Bronchial epithelial cell (primary cell): ENCODE measurements at regions not wholly inside any gene's neighbourhood (a gene's known extent, or its start where the extent isn't known, plus 50 kb on each side); places are given as distances from the start of the nearest gene placed in this dataset.
"Not testable (repeated sequence)": the region's sequence is repeated elsewhere in the genome, so short reads cannot be mapped to it uniquely, and the experiment has no call there.

Experiments
- DNase-seq: peaks from one replicate; pipeline ENCODE4 v3.0.0-alpha.2; 2010; ENCODE audit warnings: low read depth
- FAIRE-seq: peaks from 2 replicates; lab custom pipeline; 2011; peaks lifted over from hg19 to GRCh38; lab: Jason Lieb, UNC
- H3K27me3 ChIP-seq: 2 replicates; pipeline ENCODE4 v1.5.1; 2011; ENCODE audit warnings: low read length; ENCODE audit not compliant: control insufficient read depth, insufficient read depth
- H3K36me3 ChIP-seq: 2 replicates; pipeline ENCODE4 v1.5.1; 2011; ENCODE audit warnings: low read length; ENCODE audit not compliant: control insufficient read depth, insufficient read depth
- H3K4me3 ChIP-seq: 2 replicates; pipeline ENCODE4 v1.5.1; 2011; ENCODE audit warnings: mild to moderate bottlenecking, low read depth, low read length, control low read depth
- CTCF ChIP-seq: IDR thresholded peaks from 2 replicates; pipeline ENCODE4 v1.5.1; 2011; ENCODE audit warnings: mild to moderate bottlenecking, moderate library complexity, low read length, control low read depth, inconsistent platforms; ENCODE audit not compliant: insufficient read depth, severe bottlenecking

DNA sequence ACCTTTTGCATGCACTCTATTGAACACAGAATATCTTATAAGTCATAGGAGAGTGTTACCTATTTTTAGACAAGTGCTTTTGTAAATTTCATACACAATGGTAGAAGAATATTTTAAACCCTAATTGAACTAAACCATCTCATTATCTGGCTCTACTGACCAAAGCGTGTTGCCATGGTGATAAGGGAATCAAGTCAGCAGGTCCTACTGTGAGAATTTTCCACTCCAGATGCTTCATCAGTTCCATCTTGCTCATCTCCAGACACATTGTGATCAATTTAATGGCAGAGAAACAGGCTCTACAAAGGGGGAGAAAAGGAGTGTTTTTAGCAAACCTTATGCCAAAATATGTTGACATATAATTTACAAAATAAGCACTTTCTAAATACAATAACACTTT, 621.9 kb upstream of the GHITM start:
- DNase-seq (no peak), FAIRE-seq (no peak)
- TF ChIP-seq CTCF = no peak
- no peaks in the 10 kb centered on the region for H3K36me3 ChIP-seq
- H3K27me3 ChIP-seq = no peaks in the 10 kb centered on the region
- H3K4me3 ChIP-seq = no peak overlapping the region

GRCh38 chr10:83518779-83519178, 620.5 kb upstream of the GHITM start:
- no peaks in the 10 kb centered on the region for H3K27me3 ChIP-seq
- FAIRE-seq = no peak
- no peak for DNase-seq
- no peak overlapping the region for H3K4me3 ChIP-seq
- H3K36me3 ChIP-seq = no peaks in the 10 kb centered on the region
- no peak for TF ChIP-seq CTCF

GRCh38 chr10:83520386-83520785, 618.9 kb upstream of the GHITM start:
- not testable (repeated sequence) for H3K27me3 ChIP-seq, H3K36me3 ChIP-seq, DNase-seq, H3K4me3 ChIP-seq, FAIRE-seq

GRCh38 chr10:83522456-83522855, 616.9 kb upstream of the GHITM start:
- TF ChIP-seq CTCF = no peak
- Histone ChIP-seq H3K27me3 (no peaks in the 10 kb centered on the region), H3K36me3 (no peaks in the 10 kb centered on the region), H3K4me3 (no peak overlapping the region)
- DNase-seq = no peak
- FAIRE-seq = no peak

- TF ChIP-seq CTCF = no peak
- H3K4me3 ChIP-seq = no peak overlapping the region
- no peak for DNase-seq
- no peaks in the 10 kb centered on the region for H3K36me3 ChIP-seq
- H3K27me3 ChIP-seq = no peaks in the 10 kb centered on the region
- FAIRE-seq = no peak
Measured at GRCh38 chr10:83522881-83523386, 616.4 kb upstream of the GHITM start.

DNA sequence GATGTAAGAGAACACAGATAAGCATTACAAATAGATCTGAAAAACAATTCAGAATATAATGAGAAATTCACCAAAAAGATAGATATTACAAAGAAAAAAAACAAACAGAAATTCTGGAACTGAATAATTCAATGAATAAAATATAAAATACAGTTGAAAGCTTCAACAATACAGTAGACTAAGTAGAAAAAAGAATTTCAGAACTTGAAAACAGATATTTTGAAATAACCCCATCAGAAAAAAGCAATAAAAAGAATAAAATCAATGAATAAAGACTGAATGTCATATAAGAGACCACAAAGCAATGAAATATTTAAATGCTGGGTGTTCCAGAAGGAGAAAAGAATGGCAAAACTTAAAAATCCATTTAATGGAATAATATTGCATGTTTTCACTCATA, 611.4 kb upstream of the GHITM start:
- Histone ChIP-seq H3K27me3 (no peaks in the 10 kb centered on the region), H3K4me3 (no peak overlapping the region), H3K36me3 (no peaks in the 10 kb centered on the region)
- DNase-seq (no peak), FAIRE-seq (no peak)
- TF ChIP-seq CTCF = no peak
